Neural cell (in vitro differentiated cells): ENCODE measurements at regions not wholly inside any gene's neighbourhood (a gene's known extent, or its start where the extent isn't known, plus 50 kb on each side); places are given as distances from the start of the nearest gene placed in this dataset.

Experiments
- H2AFZ ChIP-seq: fragments of 200-600, 300-800 bp; sonication (generic), shearing (Covaris generic); 2 replicates; pipeline ENCODE4 v1.6.0; 2014; ENCODE audit warnings: low read depth, mild to moderate bottlenecking, antibody characterized with exemption, low read length, moderate library complexity
- H3F3A ChIP-seq: fragments of 200-600 bp; shearing (Covaris generic); 2 replicates; pipeline ENCODE4 v1.6.1; 2016; ENCODE audit warnings: mild to moderate bottlenecking, moderate library complexity, mixed read lengths, antibody characterized with exemption, low read length; ENCODE audit not compliant: insufficient read depth, poor library complexity, severe bottlenecking
- H3K27ac ChIP-seq: fragments of 200-600, 300-800 bp; sonication (generic), shearing (Covaris generic); 2 replicates; pipeline ENCODE4 v1.5.1; 2014; ENCODE audit warnings: mild to moderate bottlenecking, low read length, moderate library complexity
- H3K27me3 ChIP-seq: fragments of 300-800, 200-600 bp; sonication (generic), shearing (Covaris generic); 2 replicates; pipeline ENCODE4 v1.6.0; 2014; ENCODE audit warnings: mild to moderate bottlenecking, low read depth, low read length, moderate library complexity; ENCODE audit not compliant: insufficient read depth
- H3K36me3 ChIP-seq: fragments of 300-800, 200-600 bp; sonication (generic), shearing (Covaris generic); 2 replicates; pipeline ENCODE4 v1.5.1; 2014; ENCODE audit warnings: mild to moderate bottlenecking, antibody characterized with exemption, low read length, moderate library complexity; ENCODE audit not compliant: insufficient read depth
- H3K4me2 ChIP-seq: fragments of 300-800, 200-600 bp; sonication (generic), shearing (Covaris generic); 2 replicates; pipeline ENCODE4 v1.6.0; 2014; ENCODE audit warnings: mild to moderate bottlenecking, low read length
- H3K4me3 ChIP-seq: fragments of 300-800, 200-600 bp; sonication (generic), shearing (Covaris generic); 2 replicates; pipeline ENCODE4 v1.5.1; 2014; ENCODE audit warnings: mild to moderate bottlenecking, low read length, moderate library complexity
- H3K79me2 ChIP-seq: fragments of 200-600 bp; shearing (Covaris generic); replicated peaks from 2 replicates; pipeline ENCODE4 v1.6.0; 2014; ENCODE audit warnings: mild to moderate bottlenecking, low read length, moderate library complexity; ENCODE audit not compliant: insufficient read depth
- H3K9ac ChIP-seq: fragments of 300-800, 200-600 bp; sonication (generic), shearing (Covaris generic); 2 replicates; pipeline ENCODE4 v1.6.1; 2016; ENCODE audit warnings: mild to moderate bottlenecking, low read length, mixed read lengths
- H3K9me2 ChIP-seq: fragments of 200-600 bp; shearing (Covaris generic); 2 replicates; pipeline ENCODE4 v1.6.1; 2016; ENCODE audit warnings: mild to moderate bottlenecking, low read length, mixed read lengths; ENCODE audit not compliant: insufficient read depth
- H3K9me3 ChIP-seq: fragments of 200-600, 300-800 bp; sonication (generic), shearing (Covaris generic); 2 replicates; pipeline ENCODE4 v1.6.1; 2016; ENCODE audit warnings: mild to moderate bottlenecking, mixed run types, low read length, moderate library complexity, mixed read lengths
- H4K20me1 ChIP-seq: fragments of 200-600 bp; shearing (Covaris generic); 2 replicates; pipeline ENCODE4 v1.6.1; 2016; ENCODE audit warnings: mild to moderate bottlenecking, mixed run types; ENCODE audit not compliant: insufficient read depth
- EP300 ChIP-seq: fragments of 450-650 bp; conservative IDR thresholded peaks from 2 replicates; pipeline ENCODE4 v1.6.1; 2014; ENCODE audit warnings: antibody characterized with exemption, mild to moderate bottlenecking, moderate library complexity; ENCODE audit not compliant: poor library complexity, severe bottlenecking
- EZH2 ChIP-seq: fragments of 200-600, 300-800 bp; shearing (Covaris generic), sonication (generic); IDR thresholded peaks from 2 replicates; pipeline ENCODE4 v1.6.1; 2014; ENCODE audit warnings: antibody characterized with exemption, low read length, borderline replicate concordance, mild to moderate bottlenecking; ENCODE audit not compliant: insufficient read depth, poor library complexity, severe bottlenecking
- MXI1 ChIP-seq: fragments of 450-650 bp; conservative IDR thresholded peaks from 2 replicates; pipeline ENCODE4 v1.6.1; 2014; ENCODE audit warnings: antibody characterized with exemption, mild to moderate bottlenecking; ENCODE audit not compliant: poor library complexity, severe bottlenecking
- POLR2AphosphoS5 ChIP-seq: IDR thresholded peaks from 2 replicates; pipeline ENCODE4 v1.6.1; 2012
- RAD21 ChIP-seq: fragments of 450-650 bp; conservative IDR thresholded peaks from 2 replicates; pipeline ENCODE4 v1.6.1; 2014; ENCODE audit warnings: antibody characterized with exemption, mild to moderate bottlenecking, moderate library complexity
- REST ChIP-seq: IDR thresholded peaks from 2 replicates; pipeline ENCODE4 v1.6.1; 2012; ENCODE audit warnings: borderline replicate concordance
- SMC3 ChIP-seq: fragments of 450-650 bp; conservative IDR thresholded peaks from 2 replicates; pipeline ENCODE4 v1.6.1; 2014; ENCODE audit warnings: antibody characterized with exemption, mild to moderate bottlenecking, moderate library complexity; ENCODE audit not compliant: poor library complexity
- TAF1 ChIP-seq: IDR thresholded peaks from 2 replicates; pipeline ENCODE4 v1.6.1; 2012; ENCODE audit warnings: low read depth
- TF ChIP-seq, protein P1 (sequence below): fragments of 450-650 bp; IDR thresholded peaks from 2 replicates; pipeline ENCODE4 v1.5.1; 2014; ENCODE audit warnings: antibody characterized with exemption, mild to moderate bottlenecking, moderate library complexity; ENCODE audit not compliant: poor library complexity, severe bottlenecking

DNA sequence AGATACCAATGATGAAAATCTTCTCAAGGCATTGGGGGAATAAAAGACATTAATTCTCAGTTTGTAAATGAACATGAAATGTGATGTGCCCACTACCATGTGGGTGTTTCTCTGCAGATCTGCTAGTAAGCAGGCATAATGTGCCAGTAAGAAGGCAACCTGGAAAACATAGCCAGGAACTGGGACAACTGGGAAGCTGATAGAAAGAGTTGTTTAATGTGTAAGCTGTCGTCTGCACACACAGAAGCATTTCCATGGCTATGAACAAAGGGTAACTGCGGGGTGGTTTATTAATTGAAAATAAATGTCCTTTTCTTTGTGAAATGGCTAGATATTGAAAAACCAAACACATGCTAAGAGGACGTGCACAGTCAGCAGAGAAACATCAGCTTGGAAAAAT, 52.0 kb downstream of the ZC3H11B start:
- H3K9me2 ChIP-seq: no peaks in the 10 kb centered on the region
- H4K20me1 ChIP-seq: no peaks in the 10 kb centered on the region
- H3K79me2 ChIP-seq: no peaks in the 10 kb centered on the region
- H3K27me3 ChIP-seq: no peaks in the 10 kb centered on the region
- H3K9ac ChIP-seq: no peak overlapping the region
- TF ChIP-seq, protein P1, sequence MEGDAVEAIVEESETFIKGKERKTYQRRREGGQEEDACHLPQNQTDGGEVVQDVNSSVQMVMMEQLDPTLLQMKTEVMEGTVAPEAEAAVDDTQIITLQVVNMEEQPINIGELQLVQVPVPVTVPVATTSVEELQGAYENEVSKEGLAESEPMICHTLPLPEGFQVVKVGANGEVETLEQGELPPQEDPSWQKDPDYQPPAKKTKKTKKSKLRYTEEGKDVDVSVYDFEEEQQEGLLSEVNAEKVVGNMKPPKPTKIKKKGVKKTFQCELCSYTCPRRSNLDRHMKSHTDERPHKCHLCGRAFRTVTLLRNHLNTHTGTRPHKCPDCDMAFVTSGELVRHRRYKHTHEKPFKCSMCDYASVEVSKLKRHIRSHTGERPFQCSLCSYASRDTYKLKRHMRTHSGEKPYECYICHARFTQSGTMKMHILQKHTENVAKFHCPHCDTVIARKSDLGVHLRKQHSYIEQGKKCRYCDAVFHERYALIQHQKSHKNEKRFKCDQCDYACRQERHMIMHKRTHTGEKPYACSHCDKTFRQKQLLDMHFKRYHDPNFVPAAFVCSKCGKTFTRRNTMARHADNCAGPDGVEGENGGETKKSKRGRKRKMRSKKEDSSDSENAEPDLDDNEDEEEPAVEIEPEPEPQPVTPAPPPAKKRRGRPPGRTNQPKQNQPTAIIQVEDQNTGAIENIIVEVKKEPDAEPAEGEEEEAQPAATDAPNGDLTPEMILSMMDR: no peak
- TF ChIP-seq SMC3: no peak
- no peak for TF ChIP-seq MXI1
- TF ChIP-seq REST: no peak
- TF ChIP-seq EZH2: no peak
- no peak for TF ChIP-seq EP300
- no peak for TF ChIP-seq TAF1
- no peak for TF ChIP-seq RAD21
- no peak for TF ChIP-seq POLR2AphosphoS5
- no peaks in the 10 kb centered on the region for H3F3A ChIP-seq
- H3K36me3 ChIP-seq: no peaks in the 10 kb centered on the region
- no peaks in the 10 kb centered on the region for H3K9me3 ChIP-seq
- no peak overlapping the region for H3K27ac ChIP-seq
- H3K4me2 ChIP-seq: no peak overlapping the region
- no peak overlapping the region for H2AFZ ChIP-seq
- no peak overlapping the region for H3K4me3 ChIP-seq

GRCh38 chr1:219559899-219560298, 53.0 kb downstream of the ZC3H11B start:
- Histone ChIP-seq H3K4me3 (no peak overlapping the region), H3K9ac (no peak overlapping the region), H3K36me3 (no peaks in the 10 kb centered on the region), H2AFZ (no peak overlapping the region), H3K27me3 (no peaks in the 10 kb centered on the region), H3K79me2 (no peaks in the 10 kb centered on the region), H3K9me3 (no peaks in the 10 kb centered on the region), H3F3A (no peaks in the 10 kb centered on the region), H3K4me2 (no peak overlapping the region), H4K20me1 (no peaks in the 10 kb centered on the region), H3K27ac (no peak overlapping the region), H3K9me2 (no peaks in the 10 kb centered on the region)
- TF ChIP-seq SMC3 (no peak), REST (no peak), EP300 (no peak), RAD21 (no peak), MXI1 (no peak), EZH2 (no peak), TAF1 (no peak), POLR2AphosphoS5 (no peak)
- TF ChIP-seq, protein P1: no peak
